ENCODE measurements at regions not wholly inside any gene's neighbourhood (a gene's known extent, or its start where the extent isn't known, plus 50 kb on each side); places are given as distances from the start of the nearest gene placed in this dataset.

GRCh38 chr11:69870766-69871165, 51.5 kb upstream of the FGF3 start:
- TF ChIP-seq CTCF (IDR thresholded peaks at IDR 0.05) (no peak), JUN (IDR thresholded peaks at IDR 0.05) (no peak), ESRRA (IDR thresholded peaks at IDR 0.05; ENCODE audit: borderline replicate concordance, low read length) (no peak), EP300 (IDR thresholded peaks at IDR 0.05) (no peak), SMC3 (IDR thresholded peaks at IDR 0.05) (no peak), TP53 (CRISPR knock-in tag; IDR thresholded peaks at IDR 0.05) (no peak), PHF8 (IDR thresholded peaks at IDR 0.05; ENCODE audit: borderline replicate concordance, low read depth) (no peak)

Data from A549 (cell line).